Gastrocnemius medialis (tissue), 4 donors: ENCODE measurements at regions not wholly inside any gene's neighbourhood (a gene's known extent, or its start where the extent isn't known, plus 50 kb on each side); places are given as distances from the start of the nearest gene placed in this dataset.

ENCODE experiments used
- ATAC-seq, 2 donors: fragments of 150-250 bp; one replicate each; pipeline ENCODE4 v1.9.1; 2016
- DNase-seq, 2 donors: peaks; one replicate each; pipeline ENCODE4 v3.0.0-alpha.2; 2019
- H3K27ac ChIP-seq, 4 donors: fragments of 200-600 bp; sonication (generic); 1 replicate in 1 of 4; 2 replicates in 3 of 4; pipeline ENCODE4 v1.5.1; 2016 to 2018; ENCODE audit warnings: mild to moderate bottlenecking in 2 of 4, moderate library complexity in 1 of 4
- H3K27me3 ChIP-seq, 3 donors: fragments of 200-600 bp; sonication (generic) in 2 of 3; 1 replicate in 1 of 3; 2 replicates in 2 of 3; pipeline versions ENCODE4 v1.5.1 to v1.6.0; 2016 to 2019; ENCODE audit warnings: mild to moderate bottlenecking in 1 of 3, moderate library complexity in 1 of 3
- H3K36me3 ChIP-seq, 2 donors: fragments of 200-600 bp; sonication (generic) in 1 of 2; one replicate each; pipeline ENCODE4 v1.5.1; 2017 to 2018
- H3K4me1 ChIP-seq, 2 donors: fragments of 200-600 bp; sonication (generic) in 1 of 2; one replicate each; pipeline ENCODE4 v1.5.1; 2016 to 2017; ENCODE audit warnings: mild to moderate bottlenecking in 2 of 2
- H3K4me3 ChIP-seq, 4 donors: fragments of 200-600 bp; sonication (generic) in 3 of 4; 1 replicate in 1 of 4; 2 replicates in 3 of 4; pipeline ENCODE4 v1.5.1; 2016 to 2019; ENCODE audit warnings: mild to moderate bottlenecking in 2 of 4
- H3K9me3 ChIP-seq, 3 donors: fragments of 200-600 bp; sonication (generic) in 2 of 3; 1 replicate in 1 of 3; 2 replicates in 2 of 3; pipeline ENCODE4 v1.5.1; 2016 to 2019
- CTCF ChIP-seq, 5 experiments: fragments of 450-650 bp in 3 of 5; fragments of 200-600 bp in 2 of 5; sonication (generic) in 2 of 5; IDR thresholded peaks in 4 of 5; conservative IDR thresholded peaks in 1 of 5; 1 replicate in 4 of 5; 2 replicates in 1 of 5; pipeline ENCODE4 v1.5.1; 2016 to 2019; ENCODE audit warnings: antibody characterized with exemption in 5 of 5, mild to moderate bottlenecking in 3 of 5, moderate library complexity in 3 of 5
- POLR2A ChIP-seq, 2 donors: fragments of 450-650 bp; IDR thresholded peaks; one replicate each; pipeline ENCODE4 v1.6.1; 2017; ENCODE audit warnings: antibody characterized with exemption in 2 of 2, mild to moderate bottlenecking in 2 of 2, moderate library complexity in 2 of 2
- in situ Hi-C, 4 donors: fragments of 200-750 bp; cut with MboI; loops; one replicate each; pipeline versions ENCODE4 v1.15.0 to v1.8.0; 2017; ENCODE audit warnings: low sequenced_read_pairs in 4 of 4
- intact Hi-C: fragments of 100-400 bp; cut with DNase I; formaldehyde crosslinking; loops from one replicate; pipeline ENCODE4 v1.15.1; 2023; ENCODE audit warnings: low total_unique reads

- no peaks in the 10 kb centered on the region for H3K9me3 ChIP-seq
- no peak for ATAC-seq
- H3K4me3 ChIP-seq = no peak overlapping the region
- DNase-seq = no peak
- H3K36me3 ChIP-seq = no peaks in the 10 kb centered on the region
- H3K4me1 ChIP-seq = no peaks in the 10 kb centered on the region
- intact Hi-C loops = no loop called here
- H3K27me3 ChIP-seq = no peaks in the 10 kb centered on the region
- H3K27ac ChIP-seq = no peak overlapping the region
- TF ChIP-seq CTCF (IDR thresholded peaks at IDR 0.05 in 4 of 5, conservative IDR thresholded peaks at IDR 0.05 in 1 of 5) = no peak
- TF ChIP-seq POLR2A (IDR thresholded peaks at IDR 0.05) = no peak
- in situ Hi-C loops = no loop called here
Observed at GRCh38 chr6:87995461-87995860, 52.2 kb upstream of the SPACA1 start.

- in situ Hi-C loops = no loop called here
- TF ChIP-seq CTCF (IDR thresholded peaks at IDR 0.05 in 4 of 5, conservative IDR thresholded peaks at IDR 0.05 in 1 of 5) (no peak), POLR2A (IDR thresholded peaks at IDR 0.05) (no peak)
Observed at GRCh38 chr6:87993356-87993755, 54.3 kb upstream of the SPACA1 start.

GRCh38 chr6:87990871-87991270 lies 56.8 kb upstream of the SPACA1 start:
- Histone ChIP-seq H3K27me3 (no peaks in the 10 kb centered on the region), H3K9me3 (no peaks in the 10 kb centered on the region), H3K27ac (no peak overlapping the region), H3K4me1 (no peaks in the 10 kb centered on the region), H3K36me3 (no peaks in the 10 kb centered on the region), H3K4me3 (no peak overlapping the region)
- intact Hi-C loops = no loop called here
- no peak for TF ChIP-seq CTCF (IDR thresholded peaks at IDR 0.05 in 4 of 5, conservative IDR thresholded peaks at IDR 0.05 in 1 of 5)
- TF ChIP-seq POLR2A (IDR thresholded peaks at IDR 0.05) = no peak
- DNase-seq = no peak
- ATAC-seq = no peak
- in situ Hi-C loops = no loop called here

More at GRCh38 chr6:87993356-87993755, 54.3 kb upstream of the SPACA1 start:
- H3K27ac ChIP-seq = no peak overlapping the region
- ATAC-seq (no peak), DNase-seq (no peak)
- intact Hi-C loops = no loop called here
- H3K36me3 ChIP-seq = no peaks in the 10 kb centered on the region
- no peaks in the 10 kb centered on the region for H3K27me3 ChIP-seq
- H3K4me1 ChIP-seq = no peaks in the 10 kb centered on the region
- H3K9me3 ChIP-seq = no peaks in the 10 kb centered on the region
- no peak overlapping the region for H3K4me3 ChIP-seq

DNA sequence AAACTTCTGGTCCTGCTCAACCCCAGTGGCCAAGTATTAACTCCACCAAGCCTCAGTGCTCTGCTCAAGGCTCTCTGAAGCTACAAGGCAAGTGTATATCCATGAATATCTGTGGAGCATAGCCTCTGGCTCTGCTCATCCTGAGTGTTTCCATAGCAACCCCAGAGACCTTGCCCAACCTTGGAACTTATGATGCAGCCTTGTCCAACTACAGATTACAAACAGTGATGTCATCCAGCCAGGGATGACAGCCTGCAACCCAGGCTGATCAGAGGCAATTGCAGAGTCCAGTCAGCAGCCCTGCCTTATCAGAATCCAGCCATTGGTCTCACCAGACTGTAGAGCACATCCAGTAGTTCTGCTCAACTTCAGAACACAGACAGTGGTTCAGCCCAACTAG lies 65.5 kb upstream of the SPACA1 start:
- H3K4me1 ChIP-seq = no peaks in the 10 kb centered on the region
- ATAC-seq (no peak), DNase-seq (no peak)
- in situ Hi-C loops (no loop called here), intact Hi-C loops (no loop called here)
- TF ChIP-seq POLR2A (IDR thresholded peaks at IDR 0.05) = no peak
- TF ChIP-seq CTCF (IDR thresholded peaks at IDR 0.05 in 4 of 5, conservative IDR thresholded peaks at IDR 0.05 in 1 of 5) = no peak
- no peak overlapping the region for H3K27ac ChIP-seq
- no peaks in the 10 kb centered on the region for H3K27me3 ChIP-seq
- H3K4me3 ChIP-seq = no peak overlapping the region
- H3K9me3 ChIP-seq = no peaks in the 10 kb centered on the region
- H3K36me3 ChIP-seq = no peaks in the 10 kb centered on the region

DNA sequence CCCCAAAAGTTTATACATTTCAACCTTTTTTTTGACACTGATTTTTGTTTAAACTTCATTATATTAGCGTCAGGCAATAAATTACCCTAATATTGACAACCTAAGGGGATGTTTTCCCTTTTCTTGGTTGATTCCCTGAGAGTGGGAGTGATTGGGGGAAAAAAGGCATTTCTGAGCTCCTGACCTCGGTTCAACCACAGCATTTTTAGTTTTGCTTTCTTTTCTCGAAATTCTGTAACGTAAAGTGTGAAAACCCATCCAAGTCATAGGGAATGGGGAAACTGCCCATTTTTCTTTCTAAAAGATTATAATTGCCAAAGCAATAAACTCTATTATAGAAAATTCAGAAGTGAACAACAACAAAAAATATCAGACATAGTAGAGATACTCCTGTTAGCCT lies 67.9 kb upstream of the SPACA1 start:
- H3K27me3 ChIP-seq = no peaks in the 10 kb centered on the region
- no peak overlapping the region for H3K27ac ChIP-seq
- intact Hi-C loops (no loop called here), in situ Hi-C loops (no loop called here)
- H3K9me3 ChIP-seq = no peaks in the 10 kb centered on the region
- no peak for DNase-seq
- H3K36me3 ChIP-seq = no peaks in the 10 kb centered on the region
- no peak for ATAC-seq
- no peak for TF ChIP-seq CTCF (IDR thresholded peaks at IDR 0.05 in 4 of 5, conservative IDR thresholded peaks at IDR 0.05 in 1 of 5)
- no peak for TF ChIP-seq POLR2A (IDR thresholded peaks at IDR 0.05)
- no peak overlapping the region for H3K4me3 ChIP-seq
- H3K4me1 ChIP-seq = no peaks in the 10 kb centered on the region
